Calu3 (cell line): ENCODE measurements at regions not wholly inside any gene's neighbourhood (a gene's known extent, or its start where the extent isn't known, plus 50 kb on each side); places are given as distances from the start of the nearest gene placed in this dataset.

Experiments
- BruUV-seq: library from RNA; stranded (reverse); fragments of 400-500 nt; replicated peaks from 2 replicates; lab custom pipeline; 2021; lab: Mats Ljungman, UMichigan
- CTCF ChIA-PET: fragments of 300-600 bp; sonication (Branson Sonifier 250); formaldehyde crosslinking; loops from one replicate; lab custom pipeline; 2022; ENCODE audit warnings: antibody characterized with exemption; lab: Charles Lee
- DNase-seq: peaks from one replicate; pipeline ENCODE4 v3.0.0; 2022
- H3K27ac Mint-ChIP-seq: one replicate; pipeline ENCODE4 v1.8.0; 2022; ENCODE audit warnings: mixed read lengths; ENCODE audit not compliant: unreplicated experiment
- H3K27me3 Mint-ChIP-seq: one replicate; pipeline ENCODE4 v1.8.0; 2022; ENCODE audit warnings: mixed read lengths; ENCODE audit not compliant: unreplicated experiment
- H3K36me3 Mint-ChIP-seq: one replicate; pipeline ENCODE4 v1.8.0; 2022; ENCODE audit warnings: mild to moderate bottlenecking, moderate library complexity, mixed read lengths; ENCODE audit not compliant: insufficient read depth, unreplicated experiment
- H3K4me1 Mint-ChIP-seq: one replicate; pipeline ENCODE4 v1.8.0; 2022; ENCODE audit warnings: mild to moderate bottlenecking, low read depth, mixed read lengths; ENCODE audit not compliant: unreplicated experiment
- H3K4me3 Mint-ChIP-seq: one replicate; pipeline ENCODE4 v1.8.0; 2022; ENCODE audit warnings: mild to moderate bottlenecking, low read depth, moderate library complexity, mixed read lengths; ENCODE audit not compliant: unreplicated experiment
- H3K9me3 Mint-ChIP-seq: one replicate; pipeline ENCODE4 v1.8.0; 2022; ENCODE audit warnings: low read depth, mixed read lengths; ENCODE audit not compliant: unreplicated experiment
- intact Hi-C: fragments of 100-400 bp; cut with micrococcal nuclease; formaldehyde crosslinking; loops from one replicate; pipeline ENCODE4 v1.10.0; 2022; ENCODE audit not compliant: unreplicated experiment
- TF ChIP-seq, protein P1 (sequence below): fragments of 200-600 bp; IDR thresholded peaks from one replicate; pipeline ENCODE4 v1.8.0; 2022; ENCODE audit warnings: antibody characterized with exemption; ENCODE audit not compliant: unreplicated experiment

DNA sequence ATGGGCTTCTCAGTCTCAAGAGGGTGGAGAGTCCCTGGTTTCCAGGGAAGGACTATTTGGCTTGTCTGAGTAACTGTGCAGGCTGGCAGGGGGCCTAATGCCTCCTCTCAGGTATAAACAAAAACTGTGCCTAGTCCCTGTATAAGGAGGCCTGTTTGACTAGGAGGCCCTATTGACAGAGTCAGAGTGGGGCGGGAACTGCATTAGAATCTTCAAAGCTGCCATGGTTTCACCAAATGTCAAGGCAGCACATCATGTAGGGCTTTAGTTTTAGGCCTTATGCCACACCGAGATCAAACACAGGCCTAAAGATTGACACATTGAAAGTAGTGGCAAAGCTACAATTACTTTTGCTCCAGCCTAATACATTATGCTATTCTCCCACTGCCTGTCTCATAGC, 611.5 kb upstream of the B3GAT1 start:
- intact Hi-C loops, result no loop called here
- Mint-ChIP-seq H3K4me1 (no peaks in the 10 kb centered on the region), H3K36me3 (no peaks in the 10 kb centered on the region), H3K9me3 (peaks cover 21% of the 10 kb centered on the region), H3K27me3 (no peaks in the 10 kb centered on the region), H3K27ac (no peak overlapping the region), H3K4me3 (no peak overlapping the region)
- no TSS peak for BruUV-seq
- no peak for DNase-seq
- TF ChIP-seq, protein P1, sequence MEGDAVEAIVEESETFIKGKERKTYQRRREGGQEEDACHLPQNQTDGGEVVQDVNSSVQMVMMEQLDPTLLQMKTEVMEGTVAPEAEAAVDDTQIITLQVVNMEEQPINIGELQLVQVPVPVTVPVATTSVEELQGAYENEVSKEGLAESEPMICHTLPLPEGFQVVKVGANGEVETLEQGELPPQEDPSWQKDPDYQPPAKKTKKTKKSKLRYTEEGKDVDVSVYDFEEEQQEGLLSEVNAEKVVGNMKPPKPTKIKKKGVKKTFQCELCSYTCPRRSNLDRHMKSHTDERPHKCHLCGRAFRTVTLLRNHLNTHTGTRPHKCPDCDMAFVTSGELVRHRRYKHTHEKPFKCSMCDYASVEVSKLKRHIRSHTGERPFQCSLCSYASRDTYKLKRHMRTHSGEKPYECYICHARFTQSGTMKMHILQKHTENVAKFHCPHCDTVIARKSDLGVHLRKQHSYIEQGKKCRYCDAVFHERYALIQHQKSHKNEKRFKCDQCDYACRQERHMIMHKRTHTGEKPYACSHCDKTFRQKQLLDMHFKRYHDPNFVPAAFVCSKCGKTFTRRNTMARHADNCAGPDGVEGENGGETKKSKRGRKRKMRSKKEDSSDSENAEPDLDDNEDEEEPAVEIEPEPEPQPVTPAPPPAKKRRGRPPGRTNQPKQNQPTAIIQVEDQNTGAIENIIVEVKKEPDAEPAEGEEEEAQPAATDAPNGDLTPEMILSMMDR, result no peak
- CTCF ChIA-PET, result no interaction called here

GRCh38 chr11:135022454-135022853, 610.4 kb upstream of the B3GAT1 start:
- CTCF ChIA-PET, result no interaction called here
- Mint-ChIP-seq H3K27ac (no peak overlapping the region), H3K9me3 (peaks cover 22% of the 10 kb centered on the region)

DNA sequence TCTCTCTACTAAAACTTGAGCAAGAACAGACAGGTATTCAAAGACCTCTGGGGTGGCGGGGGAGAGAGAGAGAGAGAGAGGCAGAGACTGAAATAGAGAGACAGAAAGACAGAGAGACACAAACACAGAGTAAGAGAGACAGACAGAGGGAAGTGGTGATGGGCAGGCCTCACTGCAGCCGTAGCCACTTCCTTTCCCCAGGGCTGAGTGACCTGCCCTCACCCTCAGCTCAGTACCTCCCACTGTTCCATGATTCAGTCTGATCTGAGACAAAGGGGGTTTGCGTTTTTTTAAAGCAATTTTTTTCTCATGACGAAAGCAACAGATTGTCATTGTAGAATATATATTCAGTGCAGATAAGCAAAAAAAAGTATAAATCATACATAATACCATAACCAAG, 607.9 kb upstream of the B3GAT1 start:
- no TSS peak for BruUV-seq
- no peak overlapping the region for H3K27ac Mint-ChIP-seq
- H3K9me3 Mint-ChIP-seq, result peaks cover 18% of the 10 kb centered on the region
- CTCF ChIA-PET, result no interaction called here
- H3K4me1 Mint-ChIP-seq, result no peaks in the 10 kb centered on the region
- intact Hi-C loops, result no loop called here
- H3K27me3 Mint-ChIP-seq, result no peaks in the 10 kb centered on the region
- DNase-seq, result no peak
- TF ChIP-seq, protein P1, result no peak
- H3K36me3 Mint-ChIP-seq, result no peaks in the 10 kb centered on the region
- no peak overlapping the region for H3K4me3 Mint-ChIP-seq

More at GRCh38 chr11:135022454-135022853, 610.4 kb upstream of the B3GAT1 start:
- DNase-seq, result no peak
- Mint-ChIP-seq H3K4me3 (no peak overlapping the region), H3K27me3 (no peaks in the 10 kb centered on the region), H3K4me1 (no peaks in the 10 kb centered on the region), H3K36me3 (no peaks in the 10 kb centered on the region)
- BruUV-seq, result no TSS peak
- TF ChIP-seq, protein P1, result no peak
- intact Hi-C loops, result no loop called here

GRCh38 chr11:135019343-135019871, 607.4 kb upstream of the B3GAT1 start:
- H3K36me3 Mint-ChIP-seq, result no peaks in the 10 kb centered on the region
- DNase-seq, result no peak
- BruUV-seq, result no TSS peak
- TF ChIP-seq, protein P1, result no peak
- intact Hi-C loops, result no loop called here
- H3K27ac Mint-ChIP-seq, result no peak overlapping the region
- peaks cover 19% of the 10 kb centered on the region for H3K9me3 Mint-ChIP-seq
- H3K27me3 Mint-ChIP-seq, result no peaks in the 10 kb centered on the region
- no peaks in the 10 kb centered on the region for H3K4me1 Mint-ChIP-seq
- H3K4me3 Mint-ChIP-seq, result no peak overlapping the region
- CTCF ChIA-PET, result no interaction called here
